ENCODE measurements at regions not wholly inside any gene's neighbourhood (a gene's known extent, or its start where the extent isn't known, plus 50 kb on each side); places are given as distances from the start of the nearest gene placed in this dataset.

GRCh38 chr7:17171427-17171826 lies 127.0 kb upstream of the AHR start:
- no peaks in the 10 kb centered on the region for H3K27me3 ChIP-seq
- TF ChIP-seq CTCF (IDR thresholded peaks at IDR 0.05) (no peak), POLR2A (IDR thresholded peaks at IDR 0.05) (no peak)
- 85 to 88% methylated on average over 3 of the region's 3 CpGs for WGBS, 2 donors
- H3K4me1 ChIP-seq: no peaks in the 10 kb centered on the region
- no peaks in the 10 kb centered on the region for H3K9me3 ChIP-seq
- DNase-seq: no peak
- no peak overlapping the region for H3K4me3 ChIP-seq
- no peaks in the 10 kb centered on the region for H3K36me3 ChIP-seq (ENCODE audit: low read depth, missing control alignments)
- no peak overlapping the region for H3K27ac ChIP-seq
- intact Hi-C loops (cut with DNase I; ENCODE audit: low total_unique reads): no loop called here

GRCh38 chr7:17176371-17177032 lies 122.0 kb upstream of the AHR start:
- Histone ChIP-seq H3K9me3 (no peaks in the 10 kb centered on the region), H3K27me3 (no peaks in the 10 kb centered on the region), H3K4me1 (no peaks in the 10 kb centered on the region), H3K27ac (no peak overlapping the region), H3K4me3 (no peak overlapping the region), H3K36me3 (ENCODE audit: low read depth, missing control alignments) (no peaks in the 10 kb centered on the region)
- intact Hi-C loops (cut with DNase I; ENCODE audit: low total_unique reads): no loop called here
- WGBS, 2 donors: 93 to 97% methylated on average over 11 of the region's 11 CpGs
- no peak for DNase-seq
- no peak for TF ChIP-seq CTCF (IDR thresholded peaks at IDR 0.05)
- no peak for TF ChIP-seq POLR2A (IDR thresholded peaks at IDR 0.05)

- no peak for DNase-seq
- H3K9me3 ChIP-seq: no peaks in the 10 kb centered on the region
- H3K4me1 ChIP-seq: no peaks in the 10 kb centered on the region
- no peak overlapping the region for H3K27ac ChIP-seq
- intact Hi-C loops (cut with DNase I; ENCODE audit: low total_unique reads): no loop called here
- 89 to 97% methylated on average over 2 of the region's 2 CpGs for WGBS, 2 donors
- no peaks in the 10 kb centered on the region for H3K36me3 ChIP-seq (ENCODE audit: low read depth, missing control alignments)
- TF ChIP-seq CTCF (IDR thresholded peaks at IDR 0.05): no peak
- TF ChIP-seq POLR2A (IDR thresholded peaks at IDR 0.05): no peak
- H3K27me3 ChIP-seq: no peaks in the 10 kb centered on the region
- H3K4me3 ChIP-seq: no peak overlapping the region
These were observed 119.9 kb upstream of the AHR start for GRCh38 chr7:17178545-17178944.

GRCh38 chr7:17181482-17181881 lies 117.0 kb upstream of the AHR start:
- Histone ChIP-seq H3K4me3 (no peak overlapping the region), H3K9me3 (no peaks in the 10 kb centered on the region), H3K4me1 (no peaks in the 10 kb centered on the region), H3K27ac (no peak overlapping the region), H3K36me3 (ENCODE audit: low read depth, missing control alignments) (no peaks in the 10 kb centered on the region), H3K27me3 (no peaks in the 10 kb centered on the region)
- TF ChIP-seq CTCF (IDR thresholded peaks at IDR 0.05): no peak
- no peak for TF ChIP-seq POLR2A (IDR thresholded peaks at IDR 0.05)
- 73 to 90% methylated on average over 3 of the region's 3 CpGs for WGBS, 2 donors
- no peak for DNase-seq
- intact Hi-C loops (cut with DNase I; ENCODE audit: low total_unique reads): no loop called here

- DNase-seq: no peak
- no peaks in the 10 kb centered on the region for H3K9me3 ChIP-seq
- no peaks in the 10 kb centered on the region for H3K4me1 ChIP-seq
- TF ChIP-seq POLR2A (IDR thresholded peaks at IDR 0.05) (no peak), CTCF (IDR thresholded peaks at IDR 0.05) (no peak)
- WGBS, 2 donors: 53 to 73% methylated on average over 2 of the region's 2 CpGs
- H3K36me3 ChIP-seq (ENCODE audit: low read depth, missing control alignments): no peaks in the 10 kb centered on the region
- H3K27me3 ChIP-seq: no peaks in the 10 kb centered on the region
- intact Hi-C loops (cut with DNase I; ENCODE audit: low total_unique reads): no loop called here
- H3K4me3 ChIP-seq: no peak overlapping the region
- no peak overlapping the region for H3K27ac ChIP-seq
These were observed 114.7 kb upstream of the AHR start for GRCh38 chr7:17183630-17184328.
